ENCODE measurements at regions not wholly inside any gene's neighbourhood (a gene's known extent, or its start where the extent isn't known, plus 50 kb on each side); places are given as distances from the start of the nearest gene placed in this dataset.

DNA sequence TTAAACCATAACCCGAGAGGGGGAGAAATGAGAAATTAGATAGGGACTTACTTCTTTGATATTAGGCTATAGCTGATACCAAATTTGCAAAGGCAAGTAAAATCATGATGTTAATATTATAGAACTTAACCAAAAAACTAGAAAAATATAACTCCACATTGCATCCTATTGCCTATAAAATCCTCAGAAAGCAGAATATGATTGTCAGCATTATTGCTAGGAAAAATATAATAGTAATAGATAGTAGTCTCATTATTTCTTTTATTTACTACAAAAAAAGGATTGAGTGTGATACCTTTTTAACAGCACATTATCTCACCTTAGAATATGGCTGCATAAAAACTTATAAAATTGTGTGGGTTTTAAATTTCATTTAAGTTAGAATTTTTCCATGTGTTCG is 206.5 kb upstream of the CDIN1 start:
- no peaks in the 10 kb centered on the region for H3K4me1 ChIP-seq
- H3K27ac ChIP-seq = no peak overlapping the region
- H3K27me3 ChIP-seq = no peaks in the 10 kb centered on the region
- H3K9me3 ChIP-seq = no peaks in the 10 kb centered on the region
- H3K4me3 ChIP-seq = no peak overlapping the region
- intact Hi-C loops (cut with DNase I) = no loop called here
- TF ChIP-seq CTCF (IDR thresholded peaks at IDR 0.05) (no peak), POLR2A (IDR thresholded peaks at IDR 0.05) (no peak), POLR2AphosphoS5 (IDR thresholded peaks at IDR 0.05; ENCODE audit: insufficient read depth in 1 of 2, low read depth in 1 of 2) (no peak)
- DNase-seq (ENCODE audit: extremely low spot score in 2 of 2) = no peak
- H3K36me3 ChIP-seq = no peaks in the 10 kb centered on the region

GRCh38 chr15:36373550-36373949 is 205.9 kb upstream of the CDIN1 start:
- no peaks in the 10 kb centered on the region for H3K27me3 ChIP-seq
- H3K4me1 ChIP-seq = no peaks in the 10 kb centered on the region
- H3K36me3 ChIP-seq = no peaks in the 10 kb centered on the region
- no peak for DNase-seq (ENCODE audit: extremely low spot score in 2 of 2)
- intact Hi-C loops (cut with DNase I) = no loop called here
- H3K27ac ChIP-seq = no peak overlapping the region
- no peak for TF ChIP-seq CTCF (IDR thresholded peaks at IDR 0.05)
- TF ChIP-seq POLR2A (IDR thresholded peaks at IDR 0.05) = no peak
- H3K4me3 ChIP-seq = no peak overlapping the region
- no peaks in the 10 kb centered on the region for H3K9me3 ChIP-seq

- no peak for DNase-seq (ENCODE audit: extremely low spot score in 2 of 2)
- no peaks in the 10 kb centered on the region for H3K27me3 ChIP-seq
- no peak for TF ChIP-seq POLR2AphosphoS5 (IDR thresholded peaks at IDR 0.05; ENCODE audit: insufficient read depth in 1 of 2, low read depth in 1 of 2)
- no peak for TF ChIP-seq POLR2A (IDR thresholded peaks at IDR 0.05)
- no peak for TF ChIP-seq CTCF (IDR thresholded peaks at IDR 0.05)
- H3K4me3 ChIP-seq = no peak overlapping the region
- intact Hi-C loops (cut with DNase I) = no loop called here
- no peaks in the 10 kb centered on the region for H3K36me3 ChIP-seq
- H3K9me3 ChIP-seq = no peaks in the 10 kb centered on the region
- H3K27ac ChIP-seq = no peak overlapping the region
- no peaks in the 10 kb centered on the region for H3K4me1 ChIP-seq
Measured at GRCh38 chr15:36389107-36389506, 190.3 kb upstream of the CDIN1 start.

DNA sequence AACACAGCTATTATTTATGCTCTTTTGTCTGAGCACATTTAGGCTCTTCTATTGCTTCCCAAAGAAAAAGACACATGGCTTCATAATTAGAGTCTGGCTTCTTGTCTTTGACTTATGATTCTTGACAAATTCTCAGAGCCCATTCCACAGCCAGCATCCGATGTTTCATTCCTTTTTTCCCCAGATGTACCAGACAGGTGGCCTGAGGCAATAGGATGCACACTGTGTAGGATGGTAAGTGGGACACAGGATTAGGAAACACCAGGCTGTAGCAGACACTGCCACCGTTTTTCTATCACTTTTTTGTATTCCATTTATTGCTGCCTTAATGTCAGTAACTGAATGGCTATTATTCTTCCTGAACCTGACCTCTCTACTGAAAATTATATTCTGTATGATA is 188.9 kb upstream of the CDIN1 start:
- DNase-seq (ENCODE audit: extremely low spot score in 2 of 2) = no peak
- intact Hi-C loops (cut with DNase I) = no loop called here
- Histone ChIP-seq H3K4me3 (no peak overlapping the region), H3K27me3 (no peaks in the 10 kb centered on the region), H3K4me1 (no peaks in the 10 kb centered on the region), H3K36me3 (no peaks in the 10 kb centered on the region), H3K9me3 (no peaks in the 10 kb centered on the region), H3K27ac (no peak overlapping the region)
- no peak for TF ChIP-seq POLR2AphosphoS5 (IDR thresholded peaks at IDR 0.05; ENCODE audit: insufficient read depth in 1 of 2, low read depth in 1 of 2)
- no peak for TF ChIP-seq POLR2A (IDR thresholded peaks at IDR 0.05)
- no peak for TF ChIP-seq CTCF (IDR thresholded peaks at IDR 0.05)

DNA sequence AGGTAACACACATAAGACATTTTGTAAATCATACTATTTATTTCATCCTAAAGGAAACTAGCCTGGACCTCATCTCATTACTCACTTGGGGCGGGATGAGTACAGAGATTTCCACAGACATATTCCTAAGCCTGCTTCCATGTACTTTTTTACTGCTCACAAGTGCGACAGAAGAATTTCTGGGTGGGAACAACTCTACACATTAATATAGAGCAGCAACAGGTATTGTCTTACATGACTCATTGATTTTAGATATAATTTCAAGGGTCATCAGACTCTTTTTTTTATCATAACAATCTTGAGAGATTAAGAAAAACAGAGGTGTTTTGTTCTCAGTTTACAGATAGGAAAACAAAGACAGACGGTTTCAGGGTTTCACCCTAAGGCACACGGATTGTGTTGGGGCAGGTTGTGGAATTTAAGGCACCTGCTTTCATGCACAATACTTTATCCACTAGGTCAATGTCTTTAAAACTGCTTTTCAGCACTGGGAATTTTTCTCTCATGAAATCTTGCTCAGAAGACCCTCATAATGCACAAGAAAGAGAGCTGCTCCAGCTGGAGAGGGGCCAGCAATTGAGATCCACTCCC is 186.7 kb upstream of the CDIN1 start:
- Histone ChIP-seq H3K36me3 (no peaks in the 10 kb centered on the region), H3K4me3 (no peak overlapping the region), H3K4me1 (no peaks in the 10 kb centered on the region), H3K27me3 (no peaks in the 10 kb centered on the region), H3K9me3 (no peaks in the 10 kb centered on the region), H3K27ac (no peak overlapping the region)
- no peak for TF ChIP-seq POLR2AphosphoS5 (IDR thresholded peaks at IDR 0.05; ENCODE audit: insufficient read depth in 1 of 2, low read depth in 1 of 2)
- no peak for TF ChIP-seq CTCF (IDR thresholded peaks at IDR 0.05)
- no peak for TF ChIP-seq POLR2A (IDR thresholded peaks at IDR 0.05)
- no peak for DNase-seq (ENCODE audit: extremely low spot score in 2 of 2)
- intact Hi-C loops (cut with DNase I) = no loop called here

All from vagina (tissue), 2 donors.